ENCODE measurements at regions not wholly inside any gene's neighbourhood (a gene's known extent, or its start where the extent isn't known, plus 50 kb on each side); places are given as distances from the start of the nearest gene placed in this dataset.

- Histone ChIP-seq H4K20me1 (ENCODE audit: control insufficient read depth, insufficient read depth) (no peaks in the 10 kb centered on the region), H3K27me3 (replicated peaks in 1 of 2; ENCODE audit: control insufficient read depth in 2 of 2, insufficient read depth in 2 of 2, low read length in 1 of 2) (no peaks in the 10 kb centered on the region), H3K27ac (ENCODE audit: control insufficient read depth, insufficient read depth) (no peak overlapping the region), H3K79me2 (ENCODE audit: control insufficient read depth, insufficient read depth, low read length) (no peaks in the 10 kb centered on the region), H2AFZ (ENCODE audit: control insufficient read depth, low read depth, low read length) (no peak overlapping the region), H3K4me1 (ENCODE audit: control insufficient read depth, insufficient read depth, low read length) (no peaks in the 10 kb centered on the region), H3K9ac (ENCODE audit: control insufficient read depth, insufficient read depth, low read length) (no peak overlapping the region), H3K4me2 (ENCODE audit: control insufficient read depth, insufficient read depth) (no peak overlapping the region), H3K36me3 (ENCODE audit: control insufficient read depth in 2 of 2, insufficient read depth in 2 of 2, low read length in 1 of 2) (no peaks in the 10 kb centered on the region), H3K9me3 (replicated peaks; ENCODE audit: control insufficient read depth, insufficient read depth, low read length) (no peaks in the 10 kb centered on the region), H3K4me3 (no peak overlapping the region)
- ChIA-PET SMC1A (ENCODE audit: uncharacterized antibody, unreplicated experiment) (no interaction called here), RAD21 (ENCODE audit: unreplicated experiment) (no interaction called here), CTCF (no interaction called here), POLR2A (no interaction called here)
- ATAC-seq (no peak), FAIRE-seq (no peak), DNase-seq (ENCODE audit: low read depth, low spot score) (no peak)
- in situ Hi-C loops (cut with MboI): no loop called here
- TF ChIP-seq ZNF592 (IDR thresholded peaks at IDR 0.05) (no peak), ETV6 (conservative IDR thresholded peaks at IDR 0.05 in 1 of 2, IDR thresholded peaks at IDR 0.05 in 1 of 2; ENCODE audit: borderline replicate concordance in 1 of 2, low read depth in 1 of 2) (no peak), CHD1 (IDR thresholded peaks at IDR 0.05; ENCODE audit: low read depth, low read length) (no peak), CREM (IDR thresholded peaks at IDR 0.05; ENCODE audit: low read depth) (no peak), CREB1 (IDR thresholded peaks at IDR 0.05; ENCODE audit: low read depth) (no peak), HDGF (IDR thresholded peaks at IDR 0.05) (no peak), CBFB (IDR thresholded peaks at IDR 0.05; ENCODE audit: low read depth) (no peak), RFX5 (IDR thresholded peaks at IDR 0.05; ENCODE audit: low read depth, low read length) (no peak), HDAC6 (IDR thresholded peaks at IDR 0.05; ENCODE audit: unreplicated experiment) (no peak), RB1 (IDR thresholded peaks at IDR 0.05; ENCODE audit: borderline replicate concordance) (no peak)
- BruUV-seq (replicated peaks): no TSS peak
- intact Hi-C loops (cut with micrococcal nuclease; ENCODE audit: unreplicated experiment): no loop called here
- WGBS (ENCODE audit: insufficient coverage, insufficient replicate concordance, low lambda C conversion rate, missing lambda C conversion rate): 20% methylated on average over 1 of the region's 1 CpG
These were observed 98.6 kb upstream of the PCSK2 start for GRCh38 chr20:17128206-17128605.
